Thyroid gland (tissue), 4 donors: ENCODE measurements at regions not wholly inside any gene's neighbourhood (a gene's known extent, or its start where the extent isn't known, plus 50 kb on each side); places are given as distances from the start of the nearest gene placed in this dataset.

ENCODE experiments used
- CTCF ChIP-seq, 6 experiments: fragments of 200-600 bp in 3 of 6; fragments of 450-650 bp in 3 of 6; sonication (generic) in 3 of 6; IDR thresholded peaks; one replicate each; pipeline ENCODE4 v1.5.1; 2016 to 2019; ENCODE audit warnings: antibody characterized with exemption in 6 of 6, mild to moderate bottlenecking in 2 of 6, inconsistent platforms in 1 of 6, moderate library complexity in 1 of 6
- POLR2A ChIP-seq, 2 donors: fragments of 450-650 bp; IDR thresholded peaks; one replicate each; pipeline ENCODE4 v1.6.1; 2017; ENCODE audit warnings: antibody characterized with exemption in 2 of 2, mild to moderate bottlenecking in 2 of 2, moderate library complexity in 1 of 2

- TF ChIP-seq CTCF (IDR thresholded peaks at IDR 0.05) (no peak), POLR2A (IDR thresholded peaks at IDR 0.05) (no peak)
Observed at GRCh38 chr13:50448535-50448998, 394.9 kb downstream of the DLEU7 start.
